ENCODE measurements at regions not wholly inside any gene's neighbourhood (a gene's known extent, or its start where the extent isn't known, plus 50 kb on each side); places are given as distances from the start of the nearest gene placed in this dataset.
A peak's percentile ranks its signal among the peaks of the same experiment; 100 is the strongest.

- Histone ChIP-seq H3K36me3 (ENCODE audit: low read depth) (no peaks in the 10 kb centered on the region), H3K4me3 (ENCODE audit: severe bottlenecking) (no peak overlapping the region), H3K27me3 (ENCODE audit: insufficient read depth, poor library complexity, severe bottlenecking) (peaks cover 16% of the 10 kb centered on the region), H3K9me3 (ENCODE audit: severe bottlenecking) (no peaks in the 10 kb centered on the region), H3K27ac (ENCODE audit: poor library complexity, severe bottlenecking) (no peak overlapping the region), H3K4me1 (ENCODE audit: insufficient read depth, poor library complexity, severe bottlenecking) (no peaks in the 10 kb centered on the region)
- DNase-seq (ENCODE audit: low spot score) (peak; percentile 83), ATAC-seq (ENCODE audit: low read depth) (no peak)
- no peak for TF ChIP-seq CTCF (IDR thresholded peaks at IDR 0.05; ENCODE audit: poor library complexity, severe bottlenecking)
These were observed 60.5 kb upstream of the BHLHE23 start for GRCh38 chr20:63067266-63067635.

- H3K9me3 ChIP-seq (ENCODE audit: severe bottlenecking): no peaks in the 10 kb centered on the region
- H3K4me1 ChIP-seq (ENCODE audit: insufficient read depth, poor library complexity, severe bottlenecking): no peaks in the 10 kb centered on the region
- H3K27ac ChIP-seq (ENCODE audit: poor library complexity, severe bottlenecking): no peak overlapping the region
- H3K4me3 ChIP-seq (ENCODE audit: severe bottlenecking): no peak overlapping the region
- DNase-seq (ENCODE audit: low spot score) (peak; percentile 76), ATAC-seq (ENCODE audit: low read depth) (no peak)
- peaks cover 15% of the 10 kb centered on the region for H3K27me3 ChIP-seq (ENCODE audit: insufficient read depth, poor library complexity, severe bottlenecking)
- H3K36me3 ChIP-seq (ENCODE audit: low read depth): no peaks in the 10 kb centered on the region
- TF ChIP-seq CTCF (IDR thresholded peaks at IDR 0.05; ENCODE audit: poor library complexity, severe bottlenecking): no peak
These were observed 59.9 kb upstream of the BHLHE23 start for GRCh38 chr20:63066506-63067265.

- Histone ChIP-seq H3K27me3 (ENCODE audit: insufficient read depth, poor library complexity, severe bottlenecking) (peaks cover 7% of the 10 kb centered on the region), H3K4me1 (ENCODE audit: insufficient read depth, poor library complexity, severe bottlenecking) (no peaks in the 10 kb centered on the region), H3K9me3 (ENCODE audit: severe bottlenecking) (no peaks in the 10 kb centered on the region), H3K36me3 (ENCODE audit: low read depth) (no peaks in the 10 kb centered on the region), H3K27ac (ENCODE audit: poor library complexity, severe bottlenecking) (no peak overlapping the region), H3K4me3 (ENCODE audit: severe bottlenecking) (no peak overlapping the region)
- DNase-seq (ENCODE audit: low spot score): peak; percentile 76
- ATAC-seq (ENCODE audit: low read depth): no peak
- TF ChIP-seq CTCF (IDR thresholded peaks at IDR 0.05; ENCODE audit: poor library complexity, severe bottlenecking): no peak
These were observed 59.1 kb upstream of the BHLHE23 start for GRCh38 chr20:63065911-63066310.

GRCh38 chr20:63064745-63065711 lies 58.3 kb upstream of the BHLHE23 start:
- ATAC-seq (ENCODE audit: low read depth): no peak
- H3K36me3 ChIP-seq (ENCODE audit: low read depth): no peaks in the 10 kb centered on the region
- peaks cover 3% of the 10 kb centered on the region for H3K27me3 ChIP-seq (ENCODE audit: insufficient read depth, poor library complexity, severe bottlenecking)
- H3K9me3 ChIP-seq (ENCODE audit: severe bottlenecking): no peaks in the 10 kb centered on the region
- H3K4me1 ChIP-seq (ENCODE audit: insufficient read depth, poor library complexity, severe bottlenecking): no peaks in the 10 kb centered on the region
- H3K27ac ChIP-seq (ENCODE audit: poor library complexity, severe bottlenecking): no peak overlapping the region
- TF ChIP-seq CTCF (IDR thresholded peaks at IDR 0.05; ENCODE audit: poor library complexity, severe bottlenecking): no peak
- H3K4me3 ChIP-seq (ENCODE audit: severe bottlenecking): no peak overlapping the region
- DNase-seq (ENCODE audit: low spot score): peak; percentile 80
